Chondrocyte (in vitro differentiated cells): ENCODE measurements at regions not wholly inside any gene's neighbourhood (a gene's known extent, or its start where the extent isn't known, plus 50 kb on each side); places are given as distances from the start of the nearest gene placed in this dataset.

Experiments
- DNase-seq: peaks from one replicate; pipeline ENCODE4 v3.0.0; 2021; ENCODE audit warnings: mixed read lengths, low spot score
- H3K27ac Mint-ChIP-seq: one replicate; pipeline ENCODE4 v1.8.0; 2021; ENCODE audit warnings: mild to moderate bottlenecking, moderate library complexity, mixed read lengths; ENCODE audit not compliant: unreplicated experiment
- H3K27me3 Mint-ChIP-seq: 2 replicates; pipeline ENCODE4 v1.8.0; 2021; ENCODE audit warnings: low read depth, mixed read lengths
- H3K36me3 Mint-ChIP-seq: 2 replicates; pipeline ENCODE4 v1.8.0; 2021; ENCODE audit warnings: low read depth, mixed read lengths
- H3K4me1 Mint-ChIP-seq: 2 replicates; pipeline ENCODE4 v1.8.0; 2021; ENCODE audit warnings: low read depth, mild to moderate bottlenecking, mixed read lengths
- H3K4me3 Mint-ChIP-seq: one replicate; pipeline ENCODE4 v1.8.0; 2021; ENCODE audit warnings: mild to moderate bottlenecking, moderate library complexity, mixed read lengths; ENCODE audit not compliant: unreplicated experiment
- H3K9me3 Mint-ChIP-seq: 2 replicates; pipeline ENCODE4 v1.8.0; 2021; ENCODE audit warnings: low read depth, mixed read lengths
- CTCF ChIP-seq: fragments of 200-600 bp; sonication (generic); IDR thresholded peaks from 2 replicates; pipeline ENCODE4 v1.5.0; 2021; ENCODE audit warnings: antibody characterized with exemption, mild to moderate bottlenecking, moderate library complexity

GRCh38 chr4:189504220-189504619 lies 436.5 kb upstream of the FRG1 start:
- H3K27me3 Mint-ChIP-seq: no peaks in the 10 kb centered on the region
- H3K9me3 Mint-ChIP-seq: peaks cover 35% of the 10 kb centered on the region
- DNase-seq: no peak
- no peak overlapping the region for H3K4me3 Mint-ChIP-seq
- H3K4me1 Mint-ChIP-seq: no peaks in the 10 kb centered on the region
- no peaks in the 10 kb centered on the region for H3K36me3 Mint-ChIP-seq
- TF ChIP-seq CTCF: no peak
- no peak overlapping the region for H3K27ac Mint-ChIP-seq

GRCh38 chr4:189505380-189505779 lies 435.3 kb upstream of the FRG1 start:
- DNase-seq: no peak
- H3K36me3 Mint-ChIP-seq: no peaks in the 10 kb centered on the region
- no peaks in the 10 kb centered on the region for H3K27me3 Mint-ChIP-seq
- no peak for TF ChIP-seq CTCF
- peaks cover 39% of the 10 kb centered on the region for H3K9me3 Mint-ChIP-seq
- no peaks in the 10 kb centered on the region for H3K4me1 Mint-ChIP-seq
- no peak overlapping the region for H3K27ac Mint-ChIP-seq
- H3K4me3 Mint-ChIP-seq: no peak overlapping the region

- Mint-ChIP-seq H3K4me1 (no peaks in the 10 kb centered on the region), H3K9me3 (peaks cover 39% of the 10 kb centered on the region), H3K36me3 (no peaks in the 10 kb centered on the region), H3K27ac (no peak overlapping the region), H3K4me3 (no peak overlapping the region), H3K27me3 (no peaks in the 10 kb centered on the region)
- no peak for TF ChIP-seq CTCF
- no peak for DNase-seq
Measured at GRCh38 chr4:189506080-189506479, 434.6 kb upstream of the FRG1 start.

GRCh38 chr4:189507060-189507459 lies 433.6 kb upstream of the FRG1 start:
- Mint-ChIP-seq H3K4me3 (no peak overlapping the region), H3K4me1 (no peaks in the 10 kb centered on the region), H3K36me3 (no peaks in the 10 kb centered on the region), H3K27ac (no peak overlapping the region), H3K27me3 (no peaks in the 10 kb centered on the region), H3K9me3 (peaks cover 43% of the 10 kb centered on the region)
- TF ChIP-seq CTCF: no peak
- DNase-seq: no peak

GRCh38 chr4:189510601-189511000 lies 430.1 kb upstream of the FRG1 start:
- peaks cover 43% of the 10 kb centered on the region for H3K9me3 Mint-ChIP-seq

More at GRCh38 chr4:189510601-189511000, 430.1 kb upstream of the FRG1 start:
- Mint-ChIP-seq H3K4me1 (no peaks in the 10 kb centered on the region), H3K36me3 (no peaks in the 10 kb centered on the region), H3K27me3 (no peaks in the 10 kb centered on the region), H3K4me3 (no peak overlapping the region), H3K27ac (no peak overlapping the region)
- no peak for DNase-seq
- TF ChIP-seq CTCF: no peak
